ENCODE measurements at regions not wholly inside any gene's neighbourhood (a gene's known extent, or its start where the extent isn't known, plus 50 kb on each side); places are given as distances from the start of the nearest gene placed in this dataset.

GRCh38 chr10:21002091-21002878 lies 105.2 kb upstream of the NEBL start:
- no peak for DNase-seq

- no peak for DNase-seq
Observed at GRCh38 chr10:20999699-21000098, 102.6 kb upstream of the NEBL start.

GRCh38 chr10:20998036-20998435 lies 100.9 kb upstream of the NEBL start:
- no peak for DNase-seq

GRCh38 chr10:20995123-20995987 lies 98.2 kb upstream of the NEBL start:
- DNase-seq: no peak

- no peak for DNase-seq
Observed at GRCh38 chr10:20993830-20994527, 96.9 kb upstream of the NEBL start.

GRCh38 chr10:20993389-20993788 lies 96.3 kb upstream of the NEBL start:
- no peak for DNase-seq

GRCh38 chr10:20991526-20991925 lies 94.4 kb upstream of the NEBL start:
- no peak for DNase-seq

GRCh38 chr10:20990604-20991003 lies 93.5 kb upstream of the NEBL start:
- DNase-seq: no peak

- DNase-seq: no peak
Observed at GRCh38 chr10:20988357-20988983, 91.4 kb upstream of the NEBL start.

- no peak for DNase-seq
Observed at GRCh38 chr10:20986049-20986448, 88.9 kb upstream of the NEBL start.

- DNase-seq: no peak
Observed at GRCh38 chr10:20984662-20985061, 87.6 kb upstream of the NEBL start.

- DNase-seq: no peak
Observed at GRCh38 chr10:20981419-20981953, 84.4 kb upstream of the NEBL start.

- no peak for DNase-seq
Observed at GRCh38 chr10:20978617-20979016, 81.5 kb upstream of the NEBL start.

GRCh38 chr10:20977300-20977699 lies 80.2 kb upstream of the NEBL start:
- DNase-seq: no peak

- DNase-seq: no peak
Observed at GRCh38 chr10:20976891-20977290, 79.8 kb upstream of the NEBL start.

GRCh38 chr10:20976390-20976789 lies 79.3 kb upstream of the NEBL start:
- no peak for DNase-seq

- DNase-seq: no peak
Observed at GRCh38 chr10:20975236-20975635, 78.1 kb upstream of the NEBL start.

- DNase-seq: no peak
Observed at GRCh38 chr10:20972925-20973324, 75.8 kb upstream of the NEBL start.

- no peak for DNase-seq
Observed at GRCh38 chr10:20971901-20972300, 74.8 kb upstream of the NEBL start.

GRCh38 chr10:20970708-20971107 lies 73.6 kb upstream of the NEBL start:
- no peak for DNase-seq

GRCh38 chr10:20970044-20970443 lies 72.9 kb upstream of the NEBL start:
- no peak for DNase-seq

GRCh38 chr10:20966426-20966825 lies 69.3 kb upstream of the NEBL start:
- DNase-seq: no peak
